GM21360 (cell line): ENCODE measurements at regions not wholly inside any gene's neighbourhood (a gene's known extent, or its start where the extent isn't known, plus 50 kb on each side); places are given as distances from the start of the nearest gene placed in this dataset.

ENCODE experiments used
- ATAC-seq: cut with Tn5 transposase; IDR thresholded peaks from one replicate; pipeline ENCODE4 v1.9.1; 2021; ENCODE audit warnings: mild to moderate bottlenecking, moderate library complexity; ENCODE audit not compliant: unreplicated experiment

- ATAC-seq, result no peak
These were observed 190.4 kb upstream of the ATP10B start for GRCh38 chr5:161042443-161042842.

- no peak for ATAC-seq
These were observed 188.8 kb upstream of the ATP10B start for GRCh38 chr5:161040818-161041217.

GRCh38 chr5:161036296-161036695 lies 184.3 kb upstream of the ATP10B start:
- no peak for ATAC-seq

- ATAC-seq, result no peak
These were observed 182.4 kb upstream of the ATP10B start for GRCh38 chr5:161034451-161034850.

DNA sequence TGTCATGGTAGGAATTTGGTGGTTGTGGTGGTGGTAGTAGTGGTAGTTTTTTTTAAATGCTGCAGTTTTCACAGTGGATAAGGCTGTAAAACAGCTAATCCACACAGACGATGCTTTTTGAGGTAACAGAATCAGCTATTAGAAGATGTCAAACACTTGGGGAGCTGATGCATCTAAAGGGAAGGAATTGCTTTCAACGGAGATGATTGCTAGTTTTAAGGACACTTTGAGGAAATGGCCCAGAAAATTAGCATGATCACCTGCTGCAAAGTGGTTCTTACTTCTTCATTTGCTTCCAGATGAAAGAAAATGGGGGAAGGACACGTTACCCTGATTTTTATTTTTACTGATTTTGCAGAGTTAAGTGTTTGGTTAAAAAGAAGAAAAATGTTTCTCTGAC lies 178.2 kb upstream of the ATP10B start:
- no peak for ATAC-seq

DNA sequence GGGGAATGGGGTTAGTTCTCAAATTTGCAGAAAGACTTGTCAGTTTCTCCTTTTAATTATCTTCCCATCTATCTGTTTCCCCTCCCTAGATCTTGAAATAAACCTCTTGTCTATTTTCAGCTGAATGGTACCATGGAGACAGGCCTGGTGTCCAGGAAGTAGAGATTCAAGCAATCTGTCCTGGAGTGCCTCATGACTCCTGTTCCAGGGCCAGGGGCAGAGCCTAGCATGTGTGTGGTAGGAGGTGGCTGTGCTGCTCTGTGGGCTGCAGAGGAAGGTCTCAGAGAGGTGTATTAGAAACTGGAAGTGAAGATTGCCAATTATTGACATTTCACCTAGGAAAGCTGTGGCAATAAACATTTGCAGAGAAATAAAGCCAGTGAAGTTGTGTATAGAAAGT lies 175.8 kb upstream of the ATP10B start:
- ATAC-seq, result no peak

GRCh38 chr5:161023551-161023950 lies 171.5 kb upstream of the ATP10B start:
- no peak for ATAC-seq

- ATAC-seq, result no peak
These were observed 170.1 kb upstream of the ATP10B start for GRCh38 chr5:161022151-161022550.

DNA sequence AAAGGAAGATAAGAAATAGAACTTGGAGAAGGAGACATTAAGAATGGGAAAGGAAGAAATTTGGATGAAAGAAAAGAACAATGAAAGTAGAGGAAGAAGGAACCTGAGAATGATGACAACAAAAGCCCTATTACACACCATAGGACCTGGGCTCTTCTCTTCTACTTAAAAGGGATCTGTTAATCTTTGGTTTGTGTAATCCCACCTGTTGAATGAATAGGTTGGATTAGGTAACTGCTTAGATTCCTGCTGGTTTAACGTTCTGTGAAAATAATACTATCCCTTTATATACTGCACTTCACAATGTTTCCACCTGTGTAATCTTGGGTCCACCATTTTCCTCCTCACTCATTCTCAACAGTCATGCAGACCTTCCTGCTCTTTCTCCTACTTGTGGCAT lies 157.8 kb upstream of the ATP10B start:
- no peak for ATAC-seq

- no peak for ATAC-seq
These were observed 157.2 kb upstream of the ATP10B start for GRCh38 chr5:161009194-161009593.

- ATAC-seq, result no peak
These were observed 155.9 kb upstream of the ATP10B start for GRCh38 chr5:161007879-161008278.

DNA sequence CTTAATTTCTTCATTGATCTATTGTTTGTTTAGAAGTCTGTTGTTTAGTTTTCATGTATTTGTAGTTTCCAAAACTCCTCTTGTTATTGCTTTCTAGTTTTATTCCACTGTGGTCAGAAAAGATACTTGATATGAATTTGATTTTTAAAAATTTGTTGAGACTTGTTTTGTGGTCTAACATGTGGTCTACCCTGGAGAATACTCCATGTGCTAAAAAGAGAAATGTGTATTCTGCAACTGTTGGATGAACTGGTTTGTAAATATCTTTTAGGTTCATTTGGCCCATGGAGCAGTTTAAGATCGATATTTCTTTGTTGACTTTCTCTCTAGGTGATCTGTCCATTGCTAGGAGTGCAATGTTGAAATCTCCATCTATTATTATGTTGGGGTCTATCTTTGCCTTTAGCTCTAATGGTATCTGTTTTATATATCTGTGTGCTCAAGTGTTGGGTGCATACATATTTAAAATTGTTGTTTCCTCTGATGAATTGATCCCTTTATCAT lies 150.6 kb upstream of the ATP10B start:
- ATAC-seq, result no peak

- peak; percentile 82 for ATAC-seq
These were observed 149.6 kb upstream of the ATP10B start for GRCh38 chr5:161001604-161002003.

DNA sequence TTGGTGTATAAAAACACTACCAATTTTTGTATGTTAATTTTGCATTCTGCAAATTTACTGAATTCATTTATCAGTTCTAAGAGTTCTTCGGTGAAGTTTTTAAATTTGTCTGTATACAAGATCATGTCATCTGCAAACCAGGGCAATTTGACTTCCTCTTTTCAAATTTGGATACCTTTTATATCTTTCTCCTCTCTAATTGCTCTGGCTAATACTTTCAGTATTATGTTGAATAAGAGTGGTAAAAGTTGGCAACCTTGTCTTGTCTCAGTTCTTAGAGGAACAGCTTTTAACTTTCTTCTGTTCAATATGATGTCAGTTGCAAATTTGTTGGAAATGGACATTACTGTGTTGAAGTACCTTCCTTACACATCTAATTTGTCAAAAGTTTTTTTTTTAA lies 149.1 kb upstream of the ATP10B start:
- peak; percentile 73 for ATAC-seq

DNA sequence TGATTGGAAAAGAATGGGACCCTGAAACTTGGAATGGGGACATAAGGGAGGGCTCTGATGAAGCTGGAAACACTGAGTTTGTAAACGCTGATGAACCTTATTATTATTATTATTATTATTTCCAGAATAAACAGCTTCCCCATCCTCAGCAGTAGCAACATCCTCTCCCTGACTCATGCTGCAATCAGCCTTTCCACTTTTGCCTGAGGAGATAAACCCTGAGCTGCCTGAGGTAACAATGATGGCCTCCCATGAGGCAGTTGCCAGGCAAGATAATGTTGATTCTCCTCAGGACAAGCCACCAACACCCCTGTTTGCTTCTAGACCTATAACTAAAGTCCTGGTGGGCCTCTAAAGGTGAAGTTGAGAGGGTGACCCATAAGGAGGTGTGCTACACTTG lies 139.2 kb upstream of the ATP10B start:
- no peak for ATAC-seq

- ATAC-seq, result no peak
These were observed 127.4 kb upstream of the ATP10B start for GRCh38 chr5:160979385-160979784.

DNA sequence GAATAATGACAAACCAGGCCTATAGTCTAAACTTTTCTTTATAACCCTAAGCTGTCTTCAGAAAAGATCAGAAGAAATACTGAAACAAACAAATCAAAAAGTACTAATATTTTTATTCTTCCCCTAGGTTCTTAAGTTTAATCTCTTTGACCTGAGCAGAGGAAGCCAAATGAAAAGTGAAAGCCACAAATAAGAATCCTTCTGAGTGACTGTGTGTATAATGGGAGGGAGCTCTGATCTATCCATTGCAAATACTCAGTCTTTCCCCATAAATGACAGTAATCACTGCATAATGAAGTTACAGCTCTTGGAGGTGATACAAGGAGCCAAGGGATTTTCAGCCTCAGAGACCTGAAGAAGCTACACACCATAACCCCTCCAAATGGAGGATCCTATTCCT lies 126.9 kb upstream of the ATP10B start:
- no peak for ATAC-seq

GRCh38 chr5:160976181-160976580 lies 124.2 kb upstream of the ATP10B start:
- no peak for ATAC-seq

DNA sequence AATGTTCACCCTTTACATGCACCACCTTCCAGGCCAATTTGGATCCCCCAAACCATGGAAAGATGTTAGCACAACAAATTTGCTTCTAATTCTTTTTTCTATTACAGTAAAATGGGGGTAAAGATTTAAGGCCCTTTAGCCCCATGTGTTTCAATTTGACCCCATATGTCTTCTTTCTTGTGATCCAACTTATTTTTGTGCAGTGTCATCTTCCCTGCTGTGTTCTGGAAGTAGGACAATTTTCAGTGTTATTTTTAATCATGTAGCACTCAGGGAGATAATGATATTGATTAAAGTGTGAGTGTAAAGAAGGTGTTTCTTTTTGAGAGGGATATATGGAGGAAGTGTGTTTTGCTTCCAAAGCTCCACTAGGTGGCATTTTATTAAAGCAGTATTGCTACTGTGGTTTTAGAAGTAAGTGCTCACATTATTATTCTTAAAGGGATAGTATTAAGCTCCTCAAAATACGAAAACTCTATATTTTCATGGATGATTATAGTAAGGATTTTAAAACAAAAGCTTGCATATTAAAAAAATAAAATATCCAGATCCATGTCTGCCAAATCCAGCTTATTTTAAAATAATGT lies 118.7 kb upstream of the ATP10B start:
- no peak for ATAC-seq

GRCh38 chr5:160969645-160970044 lies 117.6 kb upstream of the ATP10B start:
- no peak for ATAC-seq

- ATAC-seq, result no peak
These were observed 116.5 kb upstream of the ATP10B start for GRCh38 chr5:160968480-160968879.

- ATAC-seq, result no peak
These were observed 114.9 kb upstream of the ATP10B start for GRCh38 chr5:160966921-160967320.

- no peak for ATAC-seq
These were observed 109.8 kb upstream of the ATP10B start for GRCh38 chr5:160961761-160962160.
